IMR-90 (cell line): ENCODE measurements at regions not wholly inside any gene's neighbourhood (a gene's known extent, or its start where the extent isn't known, plus 50 kb on each side); places are given as distances from the start of the nearest gene placed in this dataset.

Source experiments
- ATAC-seq: fragments of 200-7000 bp; cut with Tn5 transposase; 2 replicates; pipeline ENCODE4 v1.9.1; 2020; ENCODE audit warnings: low read depth, mild to moderate bottlenecking, moderate library complexity
- BruUV-seq: library from RNA; stranded (reverse); fragments of 400-500 nt; replicated peaks from 2 replicates; lab custom pipeline; 2021; lab: Mats Ljungman, UMichigan
- CTCF ChIA-PET: fragments of 300-600 bp; formaldehyde crosslinking; extraction: SDS; loops from one replicate; lab custom pipeline; 2021; ENCODE audit warnings: antibody characterized with exemption; lab: Yijun Ruan, JAX
- POLR2A ChIA-PET: fragments of 300-600 bp; sonication (Branson Sonifier 250); formaldehyde crosslinking; loops from one replicate; lab custom pipeline; 2022; ENCODE audit warnings: antibody characterized with exemption; ENCODE audit not compliant: unreplicated experiment; lab: Charles Lee
- DNase-seq: peaks from one replicate; pipeline ENCODE4 v3.0.0; 2013
- H2AFZ ChIP-seq: replicated peaks from 2 replicates; pipeline ENCODE3; 2013; ENCODE audit warnings: low read length, mild to moderate bottlenecking; ENCODE audit not compliant: poor library complexity
- H2AK5ac ChIP-seq: 2 replicates; pipeline ENCODE4 v1.6.1; 2013; ENCODE audit warnings: low read depth, low read length, inconsistent platforms
- H2AK9ac ChIP-seq: replicated peaks from 2 replicates; pipeline ENCODE3; 2013; ENCODE audit warnings: mild to moderate bottlenecking, low read depth, low read length, moderate library complexity; ENCODE audit not compliant: poor library complexity
- H2BK120ac ChIP-seq: 2 replicates; pipeline ENCODE4 v1.6.1; 2013; ENCODE audit warnings: low read depth, low read length, inconsistent platforms
- H2BK15ac ChIP-seq: 3 replicates; pipeline ENCODE4 v1.6.1; 2013; ENCODE audit warnings: low read depth, low read length, inconsistent platforms
- H2BK20ac ChIP-seq: 2 replicates; pipeline ENCODE4 v1.6.1; 2013; ENCODE audit warnings: low read depth, mild to moderate bottlenecking, inconsistent platforms, low read length, moderate library complexity
- H2BK5ac ChIP-seq: 2 replicates; pipeline ENCODE4 v1.6.1; 2013; ENCODE audit warnings: mild to moderate bottlenecking, low read depth, low read length, inconsistent platforms; ENCODE audit not compliant: poor library complexity, severe bottlenecking
- H3K14ac ChIP-seq: replicated peaks from 2 replicates; pipeline ENCODE4 v1.6.1; 2013; ENCODE audit warnings: low read depth, low read length, inconsistent platforms
- H3K18ac ChIP-seq: 2 replicates; pipeline ENCODE4 v1.6.1; 2013; ENCODE audit warnings: low read depth, low read length, control low read depth
- H3K23ac ChIP-seq: 2 replicates; pipeline ENCODE4 v1.6.1; 2013; ENCODE audit warnings: low read depth, low read length, inconsistent platforms
- H3K27ac ChIP-seq: 2 replicates; pipeline ENCODE4 v1.5.1; 2013; ENCODE audit warnings: mild to moderate bottlenecking, control low read depth, low read length; ENCODE audit not compliant: insufficient read depth
- H3K27me3 ChIP-seq: 2 replicates; pipeline ENCODE4 v1.6.1; 2013; ENCODE audit warnings: low read length; ENCODE audit not compliant: control insufficient read depth, insufficient read depth
- H3K36me3 ChIP-seq: 2 replicates; pipeline ENCODE4 v1.6.1; 2013; ENCODE audit warnings: low read length, mixed read lengths; ENCODE audit not compliant: control insufficient read depth, insufficient read depth
- H3K4ac ChIP-seq: 2 replicates; pipeline ENCODE4 v1.6.1; 2013; ENCODE audit warnings: low read depth, low read length, inconsistent platforms
- H3K4me1 ChIP-seq: 2 replicates; pipeline ENCODE4 v1.6.1; 2013; ENCODE audit warnings: low read length, mixed read lengths; ENCODE audit not compliant: control insufficient read depth, insufficient read depth
- H3K4me2 ChIP-seq: 2 replicates; pipeline ENCODE4 v1.6.1; 2013; ENCODE audit warnings: low read depth, mild to moderate bottlenecking, control low read depth, low read length, moderate library complexity
- H3K4me3 ChIP-seq: 2 replicates; pipeline ENCODE4 v1.5.1; 2013; ENCODE audit warnings: low read depth, mild to moderate bottlenecking, control low read depth, low read length, moderate library complexity; ENCODE audit not compliant: insufficient read depth
- H3K56ac ChIP-seq: 2 replicates; pipeline ENCODE4 v1.6.1; 2013; ENCODE audit warnings: low read length, inconsistent platforms; ENCODE audit not compliant: insufficient read depth; ENCODE audit errors: extremely low read depth
- H3K79me1 ChIP-seq, 2 experiments: 2 replicates each; pipeline ENCODE4 v1.6.1; 2013; ENCODE audit warnings: low read length in 2 of 2, inconsistent platforms in 1 of 2, low read depth in 1 of 2
- H3K9ac ChIP-seq: 2 replicates; pipeline ENCODE4 v1.6.1; 2013; ENCODE audit warnings: low read depth, low read length, control low read depth
- H3K9me1 ChIP-seq: 2 replicates; pipeline ENCODE4 v1.6.1; 2013; ENCODE audit warnings: low read length, inconsistent platforms; ENCODE audit not compliant: insufficient read depth
- H3K9me3 ChIP-seq: 2 replicates; pipeline ENCODE4 v1.6.1; 2013; ENCODE audit warnings: low read length; ENCODE audit not compliant: control insufficient read depth, insufficient read depth
- H4K20me1 ChIP-seq: 2 replicates; pipeline ENCODE4 v1.6.1; 2013; ENCODE audit warnings: low read length, inconsistent platforms; ENCODE audit not compliant: insufficient read depth
- H4K5ac ChIP-seq: 2 replicates; pipeline ENCODE4 v1.6.1; 2013; ENCODE audit warnings: mild to moderate bottlenecking, low read depth, low read length, control low read depth
- H4K8ac ChIP-seq, 2 experiments: 2 replicates each; pipeline ENCODE4 v1.6.1; 2013; ENCODE audit warnings: low read depth in 2 of 2, low read length in 2 of 2, control low read depth in 1 of 2, inconsistent platforms in 1 of 2
- H4K91ac ChIP-seq: 2 replicates; pipeline ENCODE4 v1.6.1; 2013; ENCODE audit warnings: low read depth, low read length, inconsistent platforms; ENCODE audit not compliant: insufficient read depth
- BHLHE40 ChIP-seq: fragments of 150-350 bp; IDR thresholded peaks from 2 replicates; pipeline ENCODE4 v1.6.1; 2016; ENCODE audit warnings: mild to moderate bottlenecking, low read depth, low read length
- ELK1 ChIP-seq: fragments of 150-350 bp; IDR thresholded peaks from 2 replicates; pipeline ENCODE4 v1.6.1; 2016; ENCODE audit warnings: low read depth, mild to moderate bottlenecking, low read length, moderate library complexity, borderline replicate concordance
- FOS ChIP-seq: fragments of 150-350 bp; IDR thresholded peaks from 2 replicates; pipeline ENCODE4 v1.6.1; 2016; ENCODE audit warnings: low read depth, low read length
- MAFK ChIP-seq: IDR thresholded peaks from 2 replicates; pipeline ENCODE4 v1.6.1; 2012; ENCODE audit warnings: low read depth, low read length, improper control_type of control experiment
- MAZ ChIP-seq: IDR thresholded peaks from 2 replicates; pipeline ENCODE4 v1.6.1; 2012; ENCODE audit warnings: low read depth, mild to moderate bottlenecking, low read length, improper control_type of control experiment, moderate library complexity, borderline replicate concordance
- MXI1 ChIP-seq: IDR thresholded peaks from 2 replicates; pipeline ENCODE4 v1.6.1; 2012; ENCODE audit warnings: low read depth, mild to moderate bottlenecking, low read length, moderate library complexity, borderline replicate concordance
- RCOR1 ChIP-seq: IDR thresholded peaks from 2 replicates; pipeline ENCODE4 v1.6.1; 2012; ENCODE audit warnings: mild to moderate bottlenecking, low read length, improper control_type of control experiment; ENCODE audit not compliant: insufficient replicate concordance
- RFX5 ChIP-seq: IDR thresholded peaks from 2 replicates; pipeline ENCODE4 v1.8.0; 2012; ENCODE audit warnings: low read depth, mild to moderate bottlenecking, low read length, moderate library complexity
- dilution Hi-C: fragments of 300-500 bp; cut with HindIII; formaldehyde crosslinking; loops from one replicate; pipeline ENCODE4 v1.14.3; 2018; ENCODE audit warnings: low sequenced_read_pairs; ENCODE audit not compliant: unreplicated experiment
- in situ Hi-C: fragments of 300-500 bp; cut with MboI; formaldehyde crosslinking; loops from 3 replicates; pipeline ENCODE4 v1.14.3; 2019; ENCODE audit warnings: low sequenced_read_pairs, inconsistent platforms, mixed read lengths
- intact Hi-C: fragments of 100-400 bp; cut with micrococcal nuclease; formaldehyde crosslinking; loops from 2 replicates; pipeline ENCODE4 v1.10.0; 2022

- no peak overlapping the region for H2BK15ac ChIP-seq
- ChIA-PET POLR2A (no interaction called here), CTCF (no interaction called here)
- H2BK20ac ChIP-seq: no peak overlapping the region
- no peaks in the 10 kb centered on the region for H3K27me3 ChIP-seq
- H2BK120ac ChIP-seq: no peak overlapping the region
- no peak overlapping the region for H4K5ac ChIP-seq
- intact Hi-C loops (no loop called here), in situ Hi-C loops (no loop called here), dilution Hi-C loops (no loop called here)
- no peak overlapping the region for H3K4me2 ChIP-seq
- no peak overlapping the region for H3K23ac ChIP-seq
- H3K4me3 ChIP-seq: no peak overlapping the region
- no peak overlapping the region for H3K4ac ChIP-seq
- H2BK5ac ChIP-seq: no peak overlapping the region
- H3K9ac ChIP-seq: no peak overlapping the region
- no peak overlapping the region for H3K14ac ChIP-seq
- H2AFZ ChIP-seq: no peak overlapping the region
- no peaks in the 10 kb centered on the region for H4K20me1 ChIP-seq
- no peaks in the 10 kb centered on the region for H3K9me3 ChIP-seq
- no peak overlapping the region for H4K91ac ChIP-seq
- no peak overlapping the region for H4K8ac ChIP-seq
- H3K56ac ChIP-seq: no peak overlapping the region
- no peaks in the 10 kb centered on the region for H3K9me1 ChIP-seq
- H3K18ac ChIP-seq: no peak overlapping the region
- no peak overlapping the region for H2AK9ac ChIP-seq
- no TSS peak for BruUV-seq
- H3K4me1 ChIP-seq: no peaks in the 10 kb centered on the region
- ATAC-seq: no peak
- H2AK5ac ChIP-seq: no peak overlapping the region
- H3K36me3 ChIP-seq: no peaks in the 10 kb centered on the region
- no peak overlapping the region for H3K27ac ChIP-seq
- H3K79me1 ChIP-seq: no peaks in the 10 kb centered on the region
- DNase-seq: no peak
- TF ChIP-seq FOS: no peak
- TF ChIP-seq MXI1: no peak
- TF ChIP-seq BHLHE40: no peak
- no peak for TF ChIP-seq ELK1
- TF ChIP-seq MAZ: no peak
- no peak for TF ChIP-seq RFX5
- TF ChIP-seq MAFK: peak; percentile 25; the same call in 1 of the 2 replicates
- TF ChIP-seq RCOR1: no peak
Measured at GRCh38 chr5:28499766-28500290, 1461.4 kb upstream of the CDH9 start.
